C4-2B (cell line): ENCODE measurements at regions not wholly inside any gene's neighbourhood (a gene's known extent, or its start where the extent isn't known, plus 50 kb on each side); places are given as distances from the start of the nearest gene placed in this dataset.

Source experiments
- CTCF ChIP-seq: fragments of 450-650 bp; conservative IDR thresholded peaks from 2 replicates; pipeline ENCODE4 v1.5.1; 2017; ENCODE audit warnings: mild to moderate bottlenecking
- ZFX ChIP-seq: fragments of 450-650 bp; IDR thresholded peaks from 2 replicates; pipeline ENCODE4 v1.6.1; 2017

GRCh38 chr10:60661637-60662036, 116.6 kb upstream of the CDK1 start:
- TF ChIP-seq CTCF (no peak), ZFX (no peak)
